Jurkat, Clone E6-1 (cell line): ENCODE measurements at regions not wholly inside any gene's neighbourhood (a gene's known extent, or its start where the extent isn't known, plus 50 kb on each side); places are given as distances from the start of the nearest gene placed in this dataset.

Source experiments
- DNase-seq: peaks from one replicate; pipeline ENCODE4 v3.0.0-alpha.2; 2011; ENCODE audit warnings: low read depth, low spot score
- H3K4me3 ChIP-seq: 2 replicates; pipeline ENCODE4 v1.5.1; 2011; ENCODE audit warnings: mild to moderate bottlenecking, low read length, control low read depth, moderate library complexity

GRCh38 chr18:57241869-57242268, 95.0 kb downstream of the BOD1L2 start:
- DNase-seq, result no peak
- no peak overlapping the region for H3K4me3 ChIP-seq

- DNase-seq, result peak; percentile 12
- H3K4me3 ChIP-seq, result no peak overlapping the region
Observed at GRCh38 chr18:57242285-57242684, 95.4 kb downstream of the BOD1L2 start.

DNA sequence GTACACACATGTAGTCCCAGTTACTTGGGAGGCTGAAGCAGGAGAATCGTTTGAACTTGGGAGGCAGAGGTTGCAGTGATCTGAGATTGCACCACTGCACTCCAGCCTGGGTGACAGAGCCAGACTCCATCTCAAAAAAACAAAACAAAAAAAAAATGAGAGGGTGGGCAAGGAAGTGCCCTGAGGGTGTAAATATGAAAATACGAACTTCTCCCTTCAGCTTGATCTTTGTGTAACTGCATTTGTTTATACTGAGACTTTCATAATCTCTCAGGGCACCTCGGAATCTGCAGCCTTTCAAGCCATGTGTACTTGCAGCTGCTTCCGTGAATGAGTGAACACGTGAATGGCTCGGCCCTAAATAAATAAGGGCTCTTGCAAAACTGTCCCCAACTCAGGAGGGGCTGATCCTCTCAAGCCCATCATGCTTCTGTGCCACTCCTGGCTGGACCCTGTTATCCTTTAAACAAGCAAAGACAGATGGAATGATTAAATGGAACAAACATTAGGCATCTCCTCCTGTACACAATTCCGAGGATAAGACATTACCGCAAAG, 96.8 kb downstream of the BOD1L2 start:
- H3K4me3 ChIP-seq, result no peak overlapping the region

GRCh38 chr18:57249179-57249578, 102.3 kb downstream of the BOD1L2 start:
- H3K4me3 ChIP-seq, result no peak overlapping the region
- DNase-seq, result no peak

More for the DNA sequence above, 96.8 kb downstream of the BOD1L2 start:
- DNase-seq, result no peak

- H3K4me3 ChIP-seq, result no peak overlapping the region
- no peak for DNase-seq
Observed at GRCh38 chr18:57249883-57250282, 102.5 kb upstream of the ST8SIA3 start.

- DNase-seq, result no peak
- no peak overlapping the region for H3K4me3 ChIP-seq
Observed at GRCh38 chr18:57251747-57252146, 100.6 kb upstream of the ST8SIA3 start.

DNA sequence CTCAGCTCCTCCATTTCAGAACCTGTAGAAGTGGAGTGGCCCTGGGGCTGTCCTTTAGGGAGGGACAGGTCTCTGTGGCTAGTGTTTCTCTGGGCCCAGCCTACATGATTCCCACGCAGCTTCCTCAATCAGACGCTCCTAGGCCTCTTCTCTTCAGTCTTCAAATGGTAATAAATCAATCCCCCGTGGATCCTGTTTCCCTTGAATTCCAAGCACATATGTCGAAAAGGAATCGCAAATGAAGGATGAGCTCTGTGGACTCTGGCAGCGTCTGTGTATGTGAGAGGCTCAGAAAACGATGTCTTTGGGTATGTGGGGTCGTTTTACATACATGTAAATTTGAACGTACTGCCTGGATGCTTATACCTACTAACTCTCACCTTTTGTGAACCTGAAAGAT, 98.5 kb upstream of the ST8SIA3 start:
- no peak overlapping the region for H3K4me3 ChIP-seq
- no peak for DNase-seq

- DNase-seq, result no peak
Observed at GRCh38 chr18:57258131-57258777, 94.1 kb upstream of the ST8SIA3 start.

GRCh38 chr18:57267368-57267925, 84.9 kb upstream of the ST8SIA3 start:
- no peak for DNase-seq
- no peak overlapping the region for H3K4me3 ChIP-seq

More at GRCh38 chr18:57258131-57258777, 94.1 kb upstream of the ST8SIA3 start:
- H3K4me3 ChIP-seq, result no peak overlapping the region

DNA sequence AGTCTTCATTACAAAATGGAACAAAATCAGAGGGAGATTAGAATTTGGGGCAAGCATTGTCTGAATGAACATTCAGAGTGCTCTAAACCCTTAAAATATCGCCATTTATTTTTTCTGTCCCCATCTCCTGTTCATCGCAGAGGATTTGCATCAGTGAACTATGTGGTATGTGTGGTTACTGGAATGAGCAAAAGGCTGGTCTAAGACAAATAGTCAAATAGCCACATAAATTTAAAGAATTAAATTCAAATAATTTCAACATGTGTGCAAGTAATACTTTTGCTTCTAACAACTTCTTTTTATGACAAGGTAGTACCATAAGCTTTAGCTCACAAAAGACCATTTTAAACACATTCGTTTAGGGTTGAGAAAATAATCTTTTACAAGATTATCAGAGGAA, 82.6 kb upstream of the ST8SIA3 start:
- no peak for DNase-seq
- H3K4me3 ChIP-seq, result no peak overlapping the region

GRCh38 chr18:57270156-57270555, 82.2 kb upstream of the ST8SIA3 start:
- DNase-seq, result no peak
- no peak overlapping the region for H3K4me3 ChIP-seq

- DNase-seq, result no peak
Observed at GRCh38 chr18:57273194-57273593, 79.2 kb upstream of the ST8SIA3 start.

DNA sequence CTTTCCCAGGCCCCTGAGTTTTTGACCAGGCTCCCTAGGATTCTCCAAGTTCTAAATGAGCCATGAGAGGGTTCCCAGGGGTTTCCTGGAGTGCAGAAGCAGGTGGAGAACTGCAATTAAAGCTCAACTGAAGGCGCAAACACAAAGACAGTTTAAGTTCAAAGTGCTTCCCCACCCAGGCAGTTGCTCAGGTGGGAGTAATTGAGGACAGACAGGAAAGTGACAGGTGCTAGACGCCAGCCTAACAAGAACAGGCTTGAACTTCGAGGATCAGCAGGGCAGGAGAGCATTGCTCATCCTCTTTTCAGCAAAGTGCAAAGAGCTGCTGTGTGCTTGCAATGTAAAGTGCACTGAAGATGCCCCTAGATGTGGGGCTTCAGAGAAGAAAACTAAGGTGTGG, 77.2 kb upstream of the ST8SIA3 start:
- H3K4me3 ChIP-seq, result no peak overlapping the region
- DNase-seq, result no peak

More at GRCh38 chr18:57273194-57273593, 79.2 kb upstream of the ST8SIA3 start:
- no peak overlapping the region for H3K4me3 ChIP-seq

GRCh38 chr18:57276829-57277228, 75.5 kb upstream of the ST8SIA3 start:
- H3K4me3 ChIP-seq, result no peak overlapping the region
- no peak for DNase-seq

DNA sequence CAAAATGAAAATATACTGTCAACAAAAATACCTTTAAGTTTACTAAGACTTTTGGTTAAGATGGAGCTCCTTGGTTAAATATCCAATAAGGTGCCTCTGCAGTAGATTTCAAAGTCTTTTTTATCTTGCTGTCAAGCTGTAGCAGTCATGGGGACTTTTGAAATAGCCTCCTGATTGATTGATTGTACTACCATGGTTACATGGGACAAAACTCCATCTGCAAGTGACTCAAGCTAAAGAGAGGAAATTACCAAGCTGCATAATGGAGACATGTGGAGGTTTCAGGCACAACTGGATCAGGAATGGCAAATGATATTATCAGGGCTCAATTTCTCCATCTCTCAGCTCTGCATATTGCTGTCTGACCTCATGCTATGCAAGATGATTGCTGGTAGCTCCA, 73.4 kb upstream of the ST8SIA3 start:
- DNase-seq, result no peak
- H3K4me3 ChIP-seq, result no peak overlapping the region

- no peak for DNase-seq
- no peak overlapping the region for H3K4me3 ChIP-seq
Observed at GRCh38 chr18:57281519-57281918, 70.8 kb upstream of the ST8SIA3 start.

DNA sequence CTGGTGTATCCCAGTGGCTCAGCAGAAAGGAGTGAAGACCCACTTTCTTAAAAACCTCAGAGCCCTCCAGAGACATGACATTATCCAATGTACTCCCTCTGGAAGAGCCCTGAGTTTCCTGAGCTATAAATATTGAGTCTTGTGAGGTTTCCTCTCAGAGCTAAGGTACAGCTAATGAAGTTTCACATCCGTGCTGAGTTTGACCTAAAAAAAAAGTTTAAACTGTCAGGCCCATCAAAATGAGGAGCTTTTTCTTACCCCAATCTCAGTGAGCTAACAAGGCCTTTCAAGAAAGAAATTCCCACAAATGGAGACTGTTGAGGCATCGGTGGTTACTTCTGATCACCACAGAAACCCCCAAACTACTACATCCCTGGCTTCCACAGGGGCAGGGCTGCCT, 65.4 kb upstream of the ST8SIA3 start:
- H3K4me3 ChIP-seq, result no peak overlapping the region
- DNase-seq, result no peak

- no peak overlapping the region for H3K4me3 ChIP-seq
- no peak for DNase-seq
Observed at GRCh38 chr18:57287766-57288165, 64.6 kb upstream of the ST8SIA3 start.

DNA sequence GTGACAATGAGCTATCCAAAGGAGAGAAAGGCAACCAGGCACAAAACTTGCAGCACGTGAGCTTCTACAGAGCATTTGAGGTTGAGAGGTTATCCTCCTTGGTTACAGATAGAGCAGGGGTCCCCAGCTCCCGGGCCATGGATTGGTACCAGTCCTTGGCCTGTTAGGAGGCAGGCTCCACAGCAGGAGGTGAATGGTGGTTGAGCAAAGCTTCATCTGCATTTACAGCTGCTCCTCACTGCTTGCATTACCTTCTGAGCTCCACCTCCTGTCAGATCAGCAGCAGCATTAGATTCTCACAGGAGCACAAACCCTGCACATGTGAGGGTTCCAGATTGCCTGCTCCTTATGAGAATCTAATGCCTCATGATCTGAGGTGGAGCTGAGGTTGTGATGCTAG, 57.8 kb upstream of the ST8SIA3 start:
- DNase-seq, result no peak
- H3K4me3 ChIP-seq, result no peak overlapping the region

DNA sequence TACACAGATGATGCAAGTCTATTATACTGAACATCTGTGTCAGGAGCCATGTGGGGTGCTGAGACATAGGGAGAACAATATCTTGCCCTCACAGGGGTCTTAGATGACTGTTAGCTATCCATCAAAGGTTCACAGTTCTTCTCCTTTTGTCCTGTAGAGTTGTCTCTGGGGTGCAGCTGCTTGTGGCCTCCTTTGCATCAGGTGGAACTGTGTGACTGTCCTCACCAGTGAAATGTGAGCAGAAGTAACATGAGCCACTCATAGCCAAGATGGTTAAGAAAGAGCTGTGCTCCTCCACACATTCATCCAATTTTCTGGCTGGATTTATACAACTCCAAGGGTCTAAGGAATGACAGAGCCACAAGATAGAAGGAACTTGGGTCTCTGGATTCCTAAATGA, 56.0 kb upstream of the ST8SIA3 start:
- no peak for DNase-seq
- no peak overlapping the region for H3K4me3 ChIP-seq

DNA sequence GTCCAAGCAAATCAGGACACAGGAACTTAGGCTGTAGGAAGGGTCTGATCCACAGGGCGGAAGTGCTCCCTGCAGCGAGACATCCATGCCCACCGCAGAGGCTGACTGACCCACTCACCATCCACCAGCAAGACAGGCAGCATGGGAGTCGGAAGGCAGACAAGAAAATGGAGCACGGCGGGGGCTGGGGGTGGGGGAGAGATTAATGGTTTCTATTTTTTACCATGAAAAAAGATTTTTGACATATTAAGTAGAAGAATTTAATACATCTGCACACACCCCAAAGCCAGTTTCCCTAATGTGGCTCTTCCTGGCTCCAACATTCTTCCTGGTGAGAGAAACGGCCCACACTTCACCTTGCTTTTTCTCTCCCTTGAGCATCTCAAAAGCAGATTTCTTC, 55.1 kb upstream of the ST8SIA3 start:
- H3K4me3 ChIP-seq, result no peak overlapping the region
- no peak for DNase-seq
